Heart right ventricle (tissue), 16 donors: ENCODE measurements at regions not wholly inside any gene's neighbourhood (a gene's known extent, or its start where the extent isn't known, plus 50 kb on each side); places are given as distances from the start of the nearest gene placed in this dataset.

Experiments used
- ATAC-seq, 8 donors: fragments of 200-7000 bp; cut with Tn5 transposase; one replicate each; pipeline ENCODE4 v1.9.1; 2020; ENCODE audit warnings: mild to moderate bottlenecking in 8 of 8, moderate library complexity in 8 of 8, moderate number of reproducible peaks in 1 of 8
- DNase-seq, 2 donors: peaks; one replicate each; pipeline ENCODE4 v3.0.0-alpha.2; 2020
- H3K27ac ChIP-seq, 10 donors: fragments of 200-600 bp; sonication (generic) in 2 of 10; one replicate each; pipeline versions ENCODE4 v1.5.0 to v1.8.0; 2020 to 2022; ENCODE audit warnings: mild to moderate bottlenecking in 3 of 10
- H3K27me3 ChIP-seq, 7 donors: fragments of 200-600 bp; one replicate each; pipeline ENCODE4 v1.8.0; 2021 to 2022; ENCODE audit warnings: mild to moderate bottlenecking in 2 of 7
- H3K36me3 ChIP-seq, 9 donors: fragments of 200-600 bp; sonication (generic) in 1 of 9; one replicate each; pipeline versions ENCODE4 v1.5.0 to v1.8.0; 2020 to 2022; ENCODE audit warnings: mild to moderate bottlenecking in 2 of 9
- H3K4me1 ChIP-seq, 9 donors: fragments of 200-600 bp; sonication (generic) in 1 of 9; one replicate each; pipeline versions ENCODE4 v1.5.0 to v1.8.0; 2020 to 2022; ENCODE audit warnings: mild to moderate bottlenecking in 4 of 9
- H3K4me3 ChIP-seq, 10 donors: fragments of 200-600 bp; sonication (generic) in 2 of 10; one replicate each; pipeline versions ENCODE4 v1.5.0 to v1.8.0; 2020 to 2022; ENCODE audit warnings: mild to moderate bottlenecking in 7 of 10, moderate library complexity in 2 of 10
- H3K9me3 ChIP-seq, 11 donors: fragments of 200-600 bp in 10 of 11; sonication (generic) in 2 of 11; one replicate each; pipeline versions ENCODE4 v1.5.0 to v1.8.0; 2013 to 2022; ENCODE audit warnings: mild to moderate bottlenecking in 2 of 11, control low read depth in 1 of 11, moderate library complexity in 1 of 11
- CTCF ChIP-seq, 9 donors: fragments of 200-600 bp; sonication (generic) in 2 of 9; IDR thresholded peaks; one replicate each; pipeline versions ENCODE4 v1.5.0 to v1.8.0; 2021 to 2022; ENCODE audit warnings: antibody characterized with exemption in 9 of 9, mild to moderate bottlenecking in 5 of 9, moderate library complexity in 1 of 9
- WGBS, 2 donors: extraction: QIAGEN DNeasy Blood & Tissue Kit; methylation state at CpG; one replicate each; pipeline ENCODE4 v1.1.7; 2013; ENCODE audit warnings: inconsistent platforms in 1 of 2; 5-methylcytosine and 5-hydroxymethylcytosine counted together
- intact Hi-C, 10 donors: fragments of 100-400 bp; cut with DNase I; formaldehyde crosslinking; loops; one replicate each; pipeline versions ENCODE4 v1.11.1 to v1.14.2; 2022
- donor health status: Arrhythmogenic right ventricular cardiomyopathy.
- donor health status: ischemic (EF 13 %, LVEDD 7.1; RV severe dilation, severe dysfunction).
- donor health status: healthy with polysubstance abuse.
- donor health status: DM: no; HTN: yes; CAD: no.
- donor health status: DM: no; HTN: no; CAD: no.
- donor health status: ischemic (EF 25% LVEDD 6.9; RV normal size, moderate dysfunction).
- donor health status: ischemic (EF 25% LVEDD 5.7; RV mildly dilated, moderate dysfunction).
- donor health status: healthy.
- donor health status: DM: yes; HTN: yes; CAD: no.
- donor health status: Ischemic cardiomyopathy.
- donor health status: ischemic (EF 35%, LVEDD 5.7; RV mildly dilated, moderate dysfunction).
- donor health status: nonischemic (EF 11% LVEDD 7.7; RV severe dilation, severe dysfunction).
- donor health status: DM: yes; HTN: yes; CAD: no.
- donor health status: PGD.
- donor health status: ischemic (EF 29% LVEDD 5.4; RV normal size, mild dysfunction).
- donor health status: nonischemic (EF 23%, LVEDD 6.1; RV moderate dilation, normal function).

GRCh38 chr6:169386411-169387057 is 132.9 kb upstream of the THBS2 start:
- H3K27ac ChIP-seq = no peak overlapping the region
- H3K4me1 ChIP-seq = peaks cover 0 to 7% (median 0%) of the 10 kb centered on the region in 9 donors
- ATAC-seq (peak in 3 of 8 donors; percentile 38 to 61 (median 42)), DNase-seq (no peak)
- H3K9me3 ChIP-seq = peaks cover 0 to 31% (median 7%) of the 10 kb centered on the region in 11 donors
- WGBS, 2 donors = 53 to 54% methylated on average over 20 of the region's 20 CpGs
- peaks cover 0 to 9% (median 0%) of the 10 kb centered on the region in 7 donors for H3K27me3 ChIP-seq
- intact Hi-C loops = no loop called here
- TF ChIP-seq CTCF (IDR thresholded peaks at IDR 0.05) = no peak
- no peak overlapping the region for H3K4me3 ChIP-seq
- no peaks in the 10 kb centered on the region for H3K36me3 ChIP-seq

GRCh38 chr6:169385237-169385880 is 131.7 kb upstream of the THBS2 start:
- no peak for ATAC-seq
- no peak for TF ChIP-seq CTCF (IDR thresholded peaks at IDR 0.05)
- Histone ChIP-seq H3K4me3 (no peak overlapping the region), H3K9me3 (peaks cover 0 to 20% (median 3%) of the 10 kb centered on the region in 11 donors), H3K4me1 (peaks cover 0 to 7% (median 0%) of the 10 kb centered on the region in 9 donors), H3K27me3 (peaks cover 0 to 9% (median 0%) of the 10 kb centered on the region in 7 donors), H3K36me3 (no peaks in the 10 kb centered on the region), H3K27ac (no peak overlapping the region)
- no peak for DNase-seq
- intact Hi-C loops = no loop called here
- 92 to 93% methylated on average over 9 of the region's 9 CpGs for WGBS, 2 donors

GRCh38 chr6:169384291-169384690 is 130.6 kb upstream of the THBS2 start:
- Histone ChIP-seq H3K4me1 (peaks cover 0 to 7% (median 0%) of the 10 kb centered on the region in 9 donors), H3K27me3 (peaks cover 0 to 9% (median 0%) of the 10 kb centered on the region in 7 donors), H3K9me3 (peaks cover 0 to 9% (median 0%) of the 10 kb centered on the region in 11 donors), H3K36me3 (no peaks in the 10 kb centered on the region), H3K4me3 (no peak overlapping the region), H3K27ac (no peak overlapping the region)
- no peak for TF ChIP-seq CTCF (IDR thresholded peaks at IDR 0.05)
- ATAC-seq (no peak), DNase-seq (no peak)
- 66 to 74% methylated on average over 7 of the region's 7 CpGs for WGBS, 2 donors
- intact Hi-C loops = no loop called here

GRCh38 chr6:169383265-169383664 is 129.6 kb upstream of the THBS2 start:
- ATAC-seq (no peak), DNase-seq (no peak)
- no peak overlapping the region for H3K4me3 ChIP-seq
- peaks cover 0 to 7% (median 0%) of the 10 kb centered on the region in 9 donors for H3K4me1 ChIP-seq
- peaks cover 0 to 13% (median 0%) of the 10 kb centered on the region in 7 donors for H3K27me3 ChIP-seq
- intact Hi-C loops = no loop called here
- peaks cover 0 to 6% (median 0%) of the 10 kb centered on the region in 11 donors for H3K9me3 ChIP-seq
- WGBS, 2 donors = 50 to 51% methylated on average over 6 of the region's 6 CpGs
- no peak overlapping the region for H3K27ac ChIP-seq
- H3K36me3 ChIP-seq = no peaks in the 10 kb centered on the region
- TF ChIP-seq CTCF (IDR thresholded peaks at IDR 0.05) = no peak
